ENCODE measurements at regions not wholly inside any gene's neighbourhood (a gene's known extent, or its start where the extent isn't known, plus 50 kb on each side); places are given as distances from the start of the nearest gene placed in this dataset.

DNA sequence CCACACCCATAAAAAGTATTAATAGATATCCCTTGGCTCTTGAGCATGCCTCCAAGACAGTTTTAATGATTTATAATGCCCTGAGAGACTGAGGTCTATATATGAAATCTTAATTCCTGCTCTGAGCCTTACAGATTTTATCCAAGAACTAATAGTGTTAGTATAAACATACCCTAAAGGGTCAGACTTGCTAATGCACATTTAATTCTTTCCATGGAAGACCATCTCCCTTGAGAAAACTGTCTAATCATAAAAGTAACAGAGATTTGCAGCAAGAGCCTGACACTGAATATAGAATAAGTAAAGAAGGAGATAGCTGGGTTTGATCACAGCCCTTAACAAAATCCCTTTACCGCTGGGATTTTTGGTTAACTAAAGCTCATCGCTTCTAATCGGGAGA lies 650.8 kb upstream of the KLF12 start:
- no peak for DNase-seq (ENCODE audit: low spot score)

DNA sequence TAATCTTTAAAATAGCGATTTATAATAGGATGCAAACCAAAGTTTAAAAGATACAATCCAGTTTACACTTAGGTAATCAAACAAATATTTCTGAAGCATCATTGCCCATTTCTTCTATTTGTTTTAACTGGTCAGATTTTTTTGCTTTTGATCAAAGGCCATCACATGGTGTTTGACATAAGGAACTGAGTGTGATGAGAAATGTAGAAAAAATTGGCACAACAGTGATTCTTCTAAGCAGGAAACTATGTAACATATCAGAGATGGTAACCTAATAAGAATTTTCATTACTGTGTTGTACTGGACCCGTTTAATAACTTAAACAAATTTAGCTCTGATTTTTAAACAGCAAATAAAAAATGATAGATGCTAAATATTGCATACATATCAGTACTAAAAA lies 644.7 kb upstream of the KLF12 start:
- no peak for DNase-seq (ENCODE audit: low spot score)

DNA sequence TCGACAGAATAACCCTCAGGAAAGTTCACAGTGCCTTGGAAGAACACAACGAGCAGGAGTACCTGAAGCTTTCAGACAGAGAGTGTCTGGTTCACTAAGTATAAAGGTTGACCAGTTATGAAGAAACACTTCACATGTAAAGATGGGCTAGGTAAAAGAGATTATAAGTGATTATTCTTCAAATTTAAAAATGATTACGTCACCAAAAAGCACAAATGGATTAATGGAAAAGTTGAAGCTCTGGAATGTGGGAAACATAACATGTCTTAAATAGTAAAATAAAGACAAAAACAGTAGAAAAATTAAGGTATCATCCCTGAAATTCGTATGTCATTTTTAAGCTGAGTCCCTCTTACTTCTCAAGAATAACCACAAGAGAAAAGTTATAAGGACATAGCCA lies 643.9 kb upstream of the KLF12 start:
- DNase-seq (ENCODE audit: low spot score), result no peak

DNA sequence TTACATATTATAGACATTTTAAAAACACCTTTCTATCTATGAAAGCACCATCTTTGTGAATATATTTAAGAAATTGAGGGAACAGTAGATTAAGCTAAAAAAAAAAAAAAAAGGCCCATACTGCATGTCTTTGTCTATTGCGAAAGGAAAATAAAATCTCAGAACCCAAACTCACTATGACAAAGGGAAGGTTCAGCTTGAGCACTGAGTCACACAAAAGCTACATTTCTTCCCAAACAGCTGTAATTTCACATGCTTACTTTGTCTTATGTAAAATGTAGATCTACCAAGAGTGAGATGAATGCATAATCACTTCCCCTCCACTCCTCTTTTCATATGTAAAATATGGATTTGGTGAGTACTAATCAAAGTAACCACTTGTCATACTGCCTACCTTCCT lies 640.1 kb upstream of the KLF12 start:
- no peak for DNase-seq (ENCODE audit: low spot score)

DNA sequence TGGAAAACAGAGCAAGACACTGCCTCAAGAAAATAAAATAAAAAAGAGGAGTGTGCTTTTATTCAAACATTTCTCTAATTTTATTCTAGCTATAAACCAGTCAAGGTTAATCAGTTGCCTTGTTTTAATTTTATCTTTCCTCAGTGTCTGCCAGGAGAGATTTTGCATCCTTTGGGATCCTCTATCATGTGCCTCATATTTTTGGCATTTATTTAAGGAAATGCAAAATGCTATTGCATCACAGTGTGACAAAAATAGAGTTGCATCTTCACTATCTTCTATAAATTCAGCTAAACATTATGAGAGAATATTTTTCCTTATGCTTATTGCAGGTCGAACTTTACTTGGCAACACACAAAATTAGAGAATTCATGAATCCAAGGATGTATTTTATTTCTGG lies 639.0 kb upstream of the KLF12 start:
- DNase-seq (ENCODE audit: low spot score), result no peak

DNA sequence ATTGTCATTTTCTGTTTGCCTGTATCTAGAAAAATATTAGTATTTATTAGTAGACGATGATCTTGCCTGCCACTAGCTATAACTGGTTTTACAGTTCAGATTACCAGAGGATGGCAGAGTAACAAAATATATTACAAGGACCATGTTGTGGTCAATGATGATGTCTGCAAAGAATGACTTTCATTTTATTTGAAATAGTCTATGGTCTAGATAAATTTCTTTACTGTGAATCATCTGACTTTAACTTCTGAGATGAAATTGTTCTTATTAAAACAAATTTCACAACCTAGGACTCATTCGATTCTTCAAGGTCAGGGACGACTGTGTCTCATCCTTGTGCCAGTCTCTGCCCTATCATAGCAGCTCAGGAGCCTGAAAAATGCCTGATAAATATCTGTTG lies 637.8 kb upstream of the KLF12 start:
- DNase-seq (ENCODE audit: low spot score), result no peak

DNA sequence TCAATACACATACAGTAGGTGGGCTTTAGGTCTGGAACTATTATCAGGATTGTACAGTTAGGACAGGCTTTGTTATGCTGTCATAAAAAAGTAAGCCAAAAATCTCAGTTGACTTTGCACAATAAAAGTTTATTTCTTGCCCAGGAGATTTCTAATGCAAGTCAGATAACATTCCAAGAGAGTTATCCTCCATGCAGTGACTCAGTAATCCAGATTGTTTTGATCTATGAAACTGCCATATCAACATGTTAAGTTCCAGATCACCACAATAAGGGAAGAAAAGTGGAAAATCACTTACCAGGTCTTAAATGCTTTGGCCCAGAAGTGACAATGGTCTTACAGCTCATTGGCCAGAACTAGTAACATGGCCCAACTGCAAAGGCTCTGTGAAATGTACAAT lies 636.2 kb upstream of the KLF12 start:
- DNase-seq (ENCODE audit: low spot score), result no peak

DNA sequence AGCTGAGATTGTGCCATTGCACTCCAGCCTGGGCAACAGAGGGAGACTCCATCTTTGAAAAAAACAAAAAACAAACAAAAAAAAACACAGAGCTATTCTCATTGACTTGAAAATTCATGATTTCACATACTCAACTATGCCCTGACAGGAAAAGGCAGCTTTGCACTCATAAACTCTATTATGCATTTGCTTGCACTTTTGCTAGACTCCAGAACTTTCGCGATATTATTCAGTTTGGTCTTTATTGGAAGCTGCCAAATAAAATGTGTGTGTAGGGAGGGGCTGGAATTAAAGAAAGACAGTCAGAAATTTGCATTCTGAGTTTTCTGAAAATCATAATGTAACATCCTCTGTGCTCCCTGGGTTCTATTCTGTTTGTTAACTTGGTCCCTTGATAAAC lies 635.1 kb upstream of the KLF12 start:
- no peak for DNase-seq (ENCODE audit: low spot score)

DNA sequence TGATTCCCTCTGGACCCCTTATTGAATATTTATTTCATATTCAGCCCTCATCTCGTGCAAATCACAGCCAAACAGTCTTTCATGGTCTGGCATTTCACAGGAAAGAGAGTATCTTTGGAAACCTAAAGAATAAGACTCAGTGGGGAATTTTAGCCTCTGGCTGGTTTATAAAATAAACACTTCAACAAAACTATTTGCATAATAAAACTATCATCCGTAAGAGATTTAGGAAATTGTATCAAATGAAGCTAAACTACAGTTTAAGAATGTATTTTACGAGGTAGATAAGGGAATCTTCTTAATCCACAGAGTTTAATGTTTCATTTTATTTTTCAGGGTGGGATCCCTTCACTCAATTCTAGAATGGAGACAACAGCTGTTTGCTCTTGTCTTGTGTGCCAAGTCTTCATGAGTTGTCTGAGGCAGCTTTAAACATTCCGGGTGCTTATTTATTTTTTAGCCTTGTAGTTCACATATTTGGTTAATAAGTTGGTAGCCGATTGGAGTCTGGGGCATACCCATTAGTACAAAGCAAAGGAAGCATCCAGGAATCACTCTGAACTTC lies 634.4 kb upstream of the KLF12 start:
- no peak for DNase-seq (ENCODE audit: low spot score)

DNA sequence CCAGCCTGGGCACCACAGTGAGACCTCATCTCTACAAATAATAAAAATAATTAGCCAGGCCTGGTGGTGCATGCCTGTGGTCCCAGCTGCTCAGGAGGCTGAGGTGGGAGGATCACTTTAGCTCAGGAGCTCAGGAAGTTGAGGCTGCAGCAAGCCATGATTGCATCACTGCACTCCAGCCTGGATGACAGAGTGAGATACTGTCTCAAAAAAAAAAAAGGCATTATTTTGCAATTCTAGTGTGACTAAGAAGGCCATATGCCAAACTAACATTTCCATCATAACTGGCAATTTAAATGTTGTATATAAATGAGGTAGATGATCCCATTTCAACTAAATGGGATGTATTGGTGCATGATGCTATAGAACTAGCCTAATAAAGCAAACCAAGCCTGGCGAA lies 632.8 kb upstream of the KLF12 start:
- DNase-seq (ENCODE audit: low spot score), result no peak

DNA sequence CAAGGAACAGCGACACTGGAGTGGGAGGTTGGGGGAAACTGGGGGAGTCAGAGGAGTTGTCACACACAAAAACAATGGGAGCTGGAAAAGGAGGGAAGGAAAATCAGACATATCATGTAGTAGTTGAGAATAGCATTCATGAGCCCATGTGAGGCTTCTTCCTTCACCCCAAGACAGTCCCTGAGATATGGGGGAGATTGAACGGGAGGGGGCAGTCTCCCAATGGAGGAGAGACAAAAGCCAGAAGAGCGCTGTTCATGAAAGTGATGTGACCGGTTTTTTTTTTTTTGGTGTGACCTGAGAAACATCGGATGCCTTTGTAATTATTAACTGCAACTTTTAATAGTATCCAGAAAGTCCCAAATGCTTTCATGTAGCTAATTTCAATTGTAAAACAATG lies 631.8 kb upstream of the KLF12 start:
- no peak for DNase-seq (ENCODE audit: low spot score)

DNA sequence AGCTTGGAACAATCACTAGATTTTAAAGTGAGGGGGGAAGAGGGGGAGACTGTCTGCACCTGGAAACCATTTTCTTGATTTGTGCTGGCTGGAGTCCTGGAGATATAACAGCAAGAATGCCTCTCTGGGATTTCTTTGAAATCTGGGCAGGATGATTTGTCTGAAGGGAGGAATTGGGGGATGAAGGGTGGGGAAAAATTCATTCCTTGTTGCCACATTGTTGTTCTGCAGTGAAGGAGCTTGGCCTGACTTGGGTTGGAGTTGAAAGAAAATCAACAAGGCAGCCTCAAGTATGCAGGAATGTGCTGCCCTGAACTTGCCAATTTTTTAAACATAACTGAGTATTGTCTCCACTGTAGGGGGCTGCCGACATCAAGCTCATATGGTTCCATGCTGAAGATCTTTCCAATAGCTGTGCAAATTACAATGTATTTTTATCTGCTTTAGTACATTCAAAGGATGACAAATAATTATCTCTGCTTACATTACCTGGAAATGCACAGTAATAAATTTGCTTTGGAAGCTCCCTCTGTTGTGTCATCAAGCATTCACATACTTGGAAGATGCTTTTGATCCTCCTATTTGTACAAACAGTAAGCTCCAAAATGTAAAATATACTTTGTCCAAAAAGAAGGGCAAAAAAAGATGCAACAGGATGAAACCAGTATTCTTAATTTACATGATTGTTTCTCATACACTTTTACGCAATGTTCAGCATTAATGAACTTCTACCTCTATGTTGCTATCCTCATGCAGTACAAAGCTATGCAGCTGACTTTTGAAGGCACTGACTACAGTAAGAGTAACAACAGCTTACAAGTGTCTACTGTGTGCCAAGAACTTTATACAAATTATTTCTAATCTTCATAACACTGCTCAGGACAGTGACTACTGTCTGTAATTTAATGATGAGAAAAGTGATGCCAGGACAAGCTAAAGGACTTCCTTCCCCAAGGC lies 627.9 kb upstream of the KLF12 start:
- DNase-seq (ENCODE audit: low spot score), result no peak

DNA sequence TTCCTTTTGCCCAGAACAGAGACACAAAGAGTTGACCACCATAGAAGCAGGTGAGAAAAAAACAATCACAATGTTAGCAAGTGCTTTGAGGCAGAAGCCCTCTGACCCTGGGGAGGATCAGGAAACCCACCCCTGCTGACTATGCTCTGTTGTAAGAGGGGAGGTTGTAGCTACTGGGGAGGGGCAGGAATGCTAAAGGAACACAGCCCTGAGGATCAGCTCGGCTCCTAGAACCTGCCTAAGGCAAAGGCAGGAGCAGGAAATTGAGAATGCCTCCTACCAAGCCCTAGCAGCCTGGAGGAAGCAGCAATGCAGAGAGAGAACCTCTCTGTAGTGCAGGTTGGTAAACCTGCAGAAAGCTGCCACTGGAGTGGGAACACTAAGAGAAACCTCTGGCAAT lies 624.0 kb upstream of the KLF12 start:
- no peak for DNase-seq (ENCODE audit: low spot score)

DNA sequence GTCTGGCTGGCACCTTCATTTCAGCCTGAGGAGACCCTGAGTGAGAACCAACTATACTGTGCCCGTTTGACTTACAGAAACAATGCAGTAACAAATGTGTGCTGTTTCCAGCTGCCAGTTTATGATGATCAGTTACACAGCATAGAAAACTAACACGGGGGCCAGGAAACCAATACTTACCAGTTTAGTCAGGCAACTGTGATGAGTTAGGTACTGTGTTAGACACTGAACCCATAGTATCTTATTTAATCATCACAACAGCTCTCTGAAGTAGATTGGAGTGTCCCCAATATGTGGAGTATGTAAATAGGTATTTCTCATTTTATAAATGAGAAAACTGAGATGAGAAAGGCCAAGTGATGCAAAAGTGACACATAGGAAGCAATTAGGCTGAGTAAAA lies 620.9 kb upstream of the KLF12 start:
- DNase-seq (ENCODE audit: low spot score), result no peak

DNA sequence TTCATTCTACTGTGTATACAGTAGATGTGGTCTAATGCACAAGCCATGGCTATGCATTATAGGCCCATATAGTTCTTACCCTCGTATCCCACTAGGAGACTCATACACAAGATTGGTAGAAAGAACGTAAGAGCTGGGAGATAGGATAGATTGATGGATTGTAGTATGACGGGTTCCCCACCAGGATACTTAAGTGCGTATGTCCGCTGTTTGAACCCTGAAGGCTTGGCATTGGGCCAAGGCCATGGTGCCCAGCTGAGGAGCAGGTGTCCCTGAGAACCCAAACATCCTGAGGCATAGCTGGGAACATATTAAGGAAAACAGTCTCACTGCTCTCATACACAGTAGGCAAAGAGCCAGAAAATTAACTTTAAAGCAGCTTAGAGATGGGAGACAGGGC lies 617.5 kb upstream of the KLF12 start:
- DNase-seq (ENCODE audit: low spot score), result no peak

DNA sequence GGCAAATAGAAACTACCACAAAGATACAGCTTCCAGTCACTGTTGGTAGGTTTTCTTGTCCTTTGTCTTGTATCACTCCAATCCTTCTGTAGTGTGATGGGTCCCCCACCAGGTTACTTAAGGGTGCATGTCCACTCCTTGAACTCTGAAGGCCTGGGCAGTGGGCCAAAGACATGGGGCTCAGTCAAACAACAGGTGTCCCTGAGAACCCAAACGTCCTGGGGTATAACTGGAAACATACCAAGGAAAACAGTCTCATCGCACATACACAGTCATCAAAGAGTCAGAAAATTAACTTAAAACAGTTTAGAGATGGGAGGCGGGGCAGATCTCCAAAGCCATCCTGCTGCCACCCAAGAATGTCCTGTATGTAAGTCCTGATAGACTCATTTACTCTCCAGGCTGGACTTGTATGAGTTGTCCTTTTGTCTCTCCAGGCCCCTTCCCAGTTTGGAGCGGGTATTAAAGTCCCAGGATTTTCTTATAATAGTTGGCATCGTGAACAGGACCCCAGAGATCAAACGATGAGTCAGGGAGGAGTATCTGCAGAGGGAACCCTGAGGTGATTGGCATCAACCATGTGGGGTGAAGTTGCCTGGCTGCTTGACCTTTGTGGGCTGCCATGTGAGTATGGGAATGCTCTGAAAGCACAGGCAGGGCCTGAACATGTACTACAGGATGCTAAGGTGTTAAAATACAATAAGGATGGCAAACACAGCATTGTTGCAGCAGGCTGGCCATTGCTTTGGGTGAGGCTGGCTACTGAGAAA lies 613.2 kb upstream of the KLF12 start:
- no peak for DNase-seq (ENCODE audit: low spot score)

DNA sequence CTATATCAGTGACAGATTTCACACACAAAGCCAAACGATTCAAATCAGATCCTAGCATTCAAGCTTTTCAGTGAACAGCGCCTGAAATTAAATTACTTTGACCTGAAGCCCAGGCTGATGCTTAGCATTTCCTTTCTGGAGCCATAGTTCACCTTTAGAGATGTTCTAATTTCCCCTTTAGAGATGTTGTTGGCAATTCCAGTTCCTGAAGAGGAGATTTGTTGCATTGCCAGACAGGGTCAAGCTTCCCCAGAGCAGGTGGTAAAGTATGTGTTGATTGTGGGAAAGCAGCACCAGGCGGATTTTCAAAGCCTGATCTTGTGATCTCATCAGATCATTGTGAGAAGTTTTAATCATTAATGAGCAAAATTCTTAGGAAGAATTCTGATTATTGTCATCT lies 609.8 kb upstream of the KLF12 start:
- no peak for DNase-seq (ENCODE audit: low spot score)

DNA sequence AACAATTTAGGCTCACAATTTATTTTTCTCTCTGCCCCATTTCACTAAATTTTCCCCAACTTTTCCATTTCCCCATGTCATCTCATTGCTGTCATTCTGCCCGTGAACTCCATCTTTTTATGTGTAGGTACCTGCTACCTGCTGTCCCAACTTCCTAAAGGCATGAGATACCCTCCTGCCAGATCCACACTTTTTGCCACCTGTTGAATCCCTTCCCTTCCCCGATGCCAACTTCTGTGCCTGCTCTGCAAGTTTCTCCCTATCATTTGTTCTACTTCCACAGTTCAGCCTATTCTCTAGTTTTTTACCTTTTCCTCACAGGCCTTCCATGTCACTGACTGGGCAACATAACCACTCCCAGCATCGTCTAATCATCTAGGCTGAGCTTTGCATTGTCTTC lies 607.5 kb upstream of the KLF12 start:
- no peak for DNase-seq (ENCODE audit: low spot score)

DNA sequence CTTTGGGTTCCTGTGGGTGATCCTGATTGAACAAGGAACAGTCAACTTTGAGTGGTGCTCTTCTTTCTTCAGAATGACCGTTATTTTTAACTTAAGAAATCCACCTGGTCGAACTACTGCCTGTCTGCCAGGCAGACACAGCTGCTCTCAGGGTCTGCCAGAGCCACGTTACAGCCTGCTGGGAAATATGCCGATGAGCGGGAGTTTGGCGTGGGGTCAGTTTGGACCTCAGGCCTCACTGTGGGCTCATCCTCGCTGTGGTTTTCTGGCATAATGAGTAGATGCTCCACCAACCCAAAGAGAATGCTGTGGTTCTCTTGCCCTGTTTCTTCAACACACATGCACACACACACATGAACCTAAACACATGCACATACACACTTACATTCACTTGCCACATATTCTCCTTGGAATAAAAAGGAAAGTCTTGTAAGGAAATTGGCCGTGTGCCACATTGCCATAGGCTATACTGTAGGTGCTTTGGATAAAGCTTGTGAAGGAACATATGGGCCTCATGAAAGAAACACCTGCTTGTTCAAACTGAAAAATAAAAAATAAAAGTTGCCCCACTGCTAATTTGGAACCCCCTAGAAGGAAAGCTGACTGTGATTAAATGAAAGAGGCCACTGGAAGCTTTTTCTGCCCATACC lies 598.7 kb upstream of the KLF12 start:
- no peak for DNase-seq (ENCODE audit: low spot score)

DNA sequence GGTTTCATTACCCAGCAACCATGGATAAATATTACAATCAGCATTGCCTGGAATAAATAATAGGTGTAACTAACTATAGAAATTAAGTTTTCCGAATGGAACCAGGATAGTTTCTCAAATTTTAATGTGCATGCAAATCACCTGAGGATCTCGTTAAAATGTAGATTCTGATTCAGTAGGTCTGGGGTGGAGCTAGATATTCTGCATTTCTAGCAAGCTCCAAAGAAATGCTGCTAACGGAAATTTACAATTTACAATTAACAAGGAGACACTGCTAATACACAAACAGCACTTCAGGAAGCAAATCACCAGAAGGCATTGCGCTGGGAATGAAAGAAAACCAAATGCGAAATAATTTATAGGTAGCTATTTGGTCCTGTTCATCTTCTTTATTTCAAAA lies 597.5 kb upstream of the KLF12 start:
- no peak for DNase-seq (ENCODE audit: low spot score)

DNA sequence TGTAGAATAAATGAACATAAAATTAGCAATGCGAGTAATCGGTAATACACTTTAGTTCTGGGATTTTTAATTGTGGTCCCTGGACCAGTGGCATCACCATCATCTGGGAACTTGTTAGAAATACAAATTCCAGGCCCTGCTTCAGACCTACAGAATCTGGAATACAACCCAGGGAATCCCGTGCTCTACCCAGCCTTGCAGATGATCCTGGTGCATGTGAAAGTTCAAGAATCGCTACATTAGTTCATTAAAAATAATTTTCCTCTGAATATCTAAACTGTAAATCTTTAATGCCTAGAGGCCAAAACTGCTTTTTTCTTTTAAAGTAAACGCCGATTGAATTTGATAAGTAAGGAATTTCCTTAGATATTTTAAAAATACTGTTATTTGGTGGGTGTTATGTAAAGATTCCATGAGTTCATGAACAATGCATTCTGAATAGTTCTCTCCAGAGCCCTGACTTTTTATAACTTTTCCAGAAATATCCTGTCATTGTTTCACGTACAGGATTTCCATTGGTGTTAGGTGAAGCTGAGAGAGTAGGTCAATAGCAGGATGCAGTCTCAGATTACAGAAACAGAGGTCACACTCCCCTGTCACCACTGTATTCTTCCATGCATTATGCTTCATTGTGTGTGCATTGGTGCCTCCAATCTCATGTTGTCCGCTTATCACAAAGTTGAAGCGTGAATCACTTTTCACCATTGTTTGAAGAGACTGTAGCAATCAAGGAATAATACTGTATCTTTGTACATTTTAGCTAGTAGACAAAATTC lies 596.5 kb upstream of the KLF12 start:
- DNase-seq (ENCODE audit: low spot score), result no peak

DNA sequence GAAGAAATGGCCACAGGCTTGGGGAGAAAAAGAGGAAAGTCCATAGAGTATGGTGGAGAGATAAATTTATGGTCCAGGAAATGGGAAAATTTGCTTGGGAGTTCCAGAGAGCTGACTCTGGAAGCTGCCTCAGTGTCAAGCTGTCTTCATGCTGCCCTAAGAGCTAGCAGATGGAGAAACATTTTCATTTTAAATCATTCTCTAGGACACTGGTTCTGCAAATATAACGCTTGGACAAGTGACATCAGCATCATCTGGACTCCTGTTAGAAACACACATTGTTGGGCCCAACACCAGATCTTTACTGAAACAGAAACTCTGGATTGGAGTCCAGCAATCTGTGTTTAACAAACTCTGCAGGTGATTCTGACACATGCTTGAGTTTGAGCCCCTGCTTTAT lies 592.0 kb upstream of the KLF12 start:
- no peak for DNase-seq (ENCODE audit: low spot score)
